DMS 273 (cell line): ENCODE measurements at regions not wholly inside any gene's neighbourhood (a gene's known extent, or its start where the extent isn't known, plus 50 kb on each side); places are given as distances from the start of the nearest gene placed in this dataset.

Experiments
- DNase-seq: peaks from one replicate; lab custom pipeline; 2025; ENCODE audit not compliant: unreplicated experiment; lab: John Stamatoyannopoulos, UW

DNA sequence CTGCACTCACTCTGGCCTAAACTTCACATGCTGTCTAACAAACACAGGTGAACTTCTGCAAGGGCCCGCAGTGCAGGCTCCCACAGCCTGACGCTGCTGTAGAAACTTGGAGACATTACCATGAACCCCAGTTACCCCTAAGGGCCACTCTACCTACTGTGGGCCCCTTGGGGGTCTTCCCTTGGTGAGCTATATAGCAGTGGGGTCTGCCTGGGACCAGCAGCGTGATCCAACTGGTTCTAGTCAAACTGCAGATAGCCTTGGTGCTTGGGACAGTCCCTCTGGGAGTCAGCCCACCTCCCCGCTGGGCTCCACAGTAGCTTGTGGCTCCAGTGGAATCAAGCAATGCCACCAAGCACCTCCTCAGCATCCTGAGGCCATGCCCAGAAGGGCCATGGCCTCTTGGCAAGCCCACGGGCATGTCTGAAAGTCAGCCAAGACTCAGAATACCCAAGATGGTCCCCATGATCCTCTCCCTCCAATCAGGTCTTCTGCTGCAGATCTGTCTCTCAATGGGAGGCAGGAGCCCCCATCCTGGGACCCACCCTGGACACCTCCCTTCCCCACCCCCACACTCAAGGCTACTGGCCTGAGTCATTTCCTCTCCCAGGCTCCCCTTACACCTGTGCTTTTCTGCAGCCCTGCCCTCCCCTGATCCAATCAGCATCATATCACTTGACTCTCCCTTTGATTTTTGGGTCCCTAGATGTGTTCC, 230.0 kb upstream of the IRX1 start:
- no peak for DNase-seq

GRCh38 chr5:3364941-3365340, 230.7 kb upstream of the IRX1 start:
- DNase-seq: no peak

- no peak for DNase-seq
These were observed 231.2 kb upstream of the IRX1 start for GRCh38 chr5:3364433-3364832.

DNA sequence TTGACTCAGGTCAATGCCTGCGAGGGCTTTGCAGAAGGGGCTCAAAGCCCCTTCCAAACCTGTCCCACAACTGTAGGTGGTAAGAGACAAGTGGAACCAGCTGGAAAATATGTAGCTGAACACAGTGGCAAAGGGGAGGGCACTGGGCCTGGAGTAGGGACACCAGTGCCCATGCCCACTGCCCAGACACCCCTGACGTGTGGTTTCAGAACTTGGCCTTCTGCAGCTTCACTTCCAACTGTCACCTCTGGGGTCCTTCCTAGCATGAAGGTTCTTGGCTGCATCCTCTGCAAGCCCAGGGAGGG, 233.1 kb upstream of the IRX1 start:
- no peak for DNase-seq

- no peak for DNase-seq
These were observed 233.6 kb upstream of the IRX1 start for GRCh38 chr5:3361811-3362605.

- no peak for DNase-seq
These were observed 236.0 kb upstream of the IRX1 start for GRCh38 chr5:3359642-3360041.

GRCh38 chr5:3357291-3357690, 238.3 kb upstream of the IRX1 start:
- no peak for DNase-seq

- no peak for DNase-seq
These were observed 239.6 kb upstream of the IRX1 start for GRCh38 chr5:3356016-3356415.

DNA sequence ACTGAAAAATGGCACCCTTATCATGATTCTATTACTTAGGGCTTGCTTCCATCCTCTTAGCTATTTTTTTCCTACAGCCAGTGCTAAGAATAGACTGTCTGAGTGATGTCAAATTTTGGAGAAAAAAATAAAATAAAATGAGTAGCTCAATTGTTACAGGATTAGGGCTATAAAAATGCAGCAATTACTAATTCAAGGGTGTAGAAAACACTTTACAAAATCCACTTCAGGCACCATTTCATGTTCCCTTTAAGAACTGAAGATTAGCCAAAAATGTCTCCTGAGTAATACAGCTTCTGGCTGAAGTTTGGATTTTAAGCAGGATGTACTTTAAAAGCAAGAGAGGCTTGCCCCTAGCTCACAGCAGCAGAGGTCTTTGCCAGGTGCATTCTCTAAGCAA, 240.5 kb upstream of the IRX1 start:
- no peak for DNase-seq

DNA sequence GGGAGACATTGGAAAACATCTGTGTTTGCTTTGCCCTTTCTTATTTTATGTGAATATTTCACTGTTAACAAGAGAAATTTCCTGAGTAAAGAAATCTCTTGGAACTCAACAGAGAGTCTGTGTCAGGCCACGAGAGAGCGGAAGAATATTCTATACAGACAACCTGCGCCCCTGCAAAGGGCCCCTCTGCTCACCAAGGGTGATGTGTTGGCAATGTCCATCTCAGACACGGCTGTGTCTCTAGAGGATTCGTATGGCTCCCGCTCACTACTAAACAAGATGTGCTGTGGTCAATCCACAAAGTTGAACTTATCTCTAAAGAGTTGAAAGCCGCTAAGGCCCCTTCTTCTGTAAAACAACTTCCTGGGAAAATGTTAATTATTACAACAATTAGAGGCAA, 241.0 kb upstream of the IRX1 start:
- DNase-seq: no peak

DNA sequence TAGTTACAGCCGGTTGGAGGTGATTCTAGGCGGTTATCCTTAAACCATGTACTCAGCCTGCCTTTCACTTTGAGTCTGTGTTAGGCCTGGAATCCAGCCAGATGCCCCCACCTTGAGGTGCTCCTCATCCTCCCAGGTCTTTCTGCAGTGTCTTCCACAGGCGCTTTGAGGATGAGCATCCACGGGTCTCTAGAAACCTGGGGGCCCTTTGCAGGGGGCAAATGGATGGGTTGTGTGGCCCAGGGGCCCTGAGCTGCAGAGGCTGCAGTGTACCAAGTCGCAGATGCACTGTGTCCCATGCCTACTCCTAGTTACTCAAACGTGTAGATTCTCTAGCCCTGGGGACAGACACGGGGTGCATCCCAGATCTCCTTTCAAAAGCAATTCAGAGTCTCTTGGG, 242.1 kb upstream of the IRX1 start:
- DNase-seq: no peak

GRCh38 chr5:3352711-3353110, 242.9 kb upstream of the IRX1 start:
- DNase-seq: no peak

GRCh38 chr5:3351581-3352442, 243.8 kb upstream of the IRX1 start:
- DNase-seq: no peak

DNA sequence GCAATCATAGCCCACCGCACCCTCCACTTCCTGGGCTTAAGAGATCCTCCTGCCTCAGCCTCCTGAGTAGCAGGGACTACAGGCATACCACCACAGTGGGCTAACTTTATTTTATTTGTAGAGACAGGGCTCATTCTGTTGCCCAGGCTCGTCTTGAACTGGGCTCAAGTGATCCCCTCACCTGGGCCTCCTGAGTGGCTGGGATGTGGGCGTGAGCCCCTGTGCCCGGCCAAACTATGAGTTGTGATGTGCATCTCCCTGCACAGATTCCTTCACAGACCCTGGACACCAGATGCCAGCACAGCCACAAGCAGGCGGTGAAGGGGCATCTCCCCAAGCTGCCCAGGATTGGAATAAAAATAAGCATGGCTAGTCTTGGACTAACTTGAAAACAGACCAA, 244.9 kb upstream of the IRX1 start:
- no peak for DNase-seq

GRCh38 chr5:3349704-3350565, 245.7 kb upstream of the IRX1 start:
- DNase-seq: no peak

DNA sequence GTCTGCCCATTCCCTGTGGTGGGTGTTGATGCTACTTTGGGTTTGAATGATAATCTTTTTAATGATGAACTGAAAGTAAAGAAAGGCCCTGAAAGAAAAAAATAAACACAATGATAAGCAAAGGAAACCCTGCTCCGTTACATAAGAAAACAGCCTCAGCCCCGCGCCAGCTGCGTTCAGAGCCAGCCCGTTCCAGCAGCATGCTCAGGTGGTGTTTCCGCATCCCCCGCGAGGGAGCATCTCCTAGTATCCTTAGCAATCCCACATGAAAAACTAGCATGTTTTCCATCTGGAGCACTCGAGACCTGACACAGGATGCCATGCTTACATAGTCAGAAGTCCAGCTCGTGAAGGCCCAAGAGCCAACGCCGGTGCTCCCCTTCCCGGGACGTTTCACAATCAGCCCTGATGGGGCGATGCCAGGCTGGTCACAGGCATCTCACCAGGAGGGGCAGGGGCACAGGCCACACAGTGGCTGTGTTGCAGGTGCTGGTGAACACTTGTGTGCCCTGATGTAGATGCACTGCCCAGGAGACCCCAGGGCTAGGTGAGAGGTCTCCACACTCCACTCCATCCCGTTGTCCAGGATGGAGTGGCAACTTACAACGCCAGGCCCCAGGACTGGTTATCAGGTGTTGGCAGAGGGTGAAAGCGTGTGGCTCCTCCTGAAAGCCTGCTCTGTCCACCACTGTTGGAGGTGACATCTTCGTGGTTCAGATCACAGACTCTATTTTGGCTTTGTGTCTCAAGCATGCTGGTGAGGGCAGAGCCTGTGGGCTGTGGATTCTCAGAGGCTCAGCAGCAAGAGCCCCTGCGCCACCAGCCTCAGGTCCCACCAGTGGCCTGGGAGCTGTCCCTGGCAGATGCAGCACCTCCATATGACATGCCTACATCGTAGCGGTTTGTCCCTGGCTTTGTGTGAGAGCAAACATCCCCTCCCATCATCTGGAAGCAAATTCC, 246.8 kb upstream of the IRX1 start:
- DNase-seq: no peak

DNA sequence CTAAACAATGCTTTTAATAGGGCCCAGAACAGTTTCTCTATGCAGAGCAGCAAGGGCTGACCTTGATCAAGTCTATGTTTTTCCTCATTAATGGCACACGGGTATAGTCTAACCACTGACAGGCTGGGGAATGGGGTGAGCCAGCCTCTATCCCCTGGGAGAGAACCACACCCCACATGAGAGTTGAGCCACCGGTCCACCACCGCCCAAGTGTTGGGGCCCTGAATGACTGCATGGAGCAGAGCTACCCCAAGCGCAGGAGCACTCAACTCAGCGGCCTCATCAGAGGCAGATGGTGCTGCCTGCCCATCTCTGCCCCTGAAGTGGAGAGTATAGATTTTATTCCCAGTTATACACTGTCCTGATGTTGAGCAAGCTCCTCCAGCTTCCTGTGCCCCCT, 247.9 kb upstream of the IRX1 start:
- no peak for DNase-seq

DNA sequence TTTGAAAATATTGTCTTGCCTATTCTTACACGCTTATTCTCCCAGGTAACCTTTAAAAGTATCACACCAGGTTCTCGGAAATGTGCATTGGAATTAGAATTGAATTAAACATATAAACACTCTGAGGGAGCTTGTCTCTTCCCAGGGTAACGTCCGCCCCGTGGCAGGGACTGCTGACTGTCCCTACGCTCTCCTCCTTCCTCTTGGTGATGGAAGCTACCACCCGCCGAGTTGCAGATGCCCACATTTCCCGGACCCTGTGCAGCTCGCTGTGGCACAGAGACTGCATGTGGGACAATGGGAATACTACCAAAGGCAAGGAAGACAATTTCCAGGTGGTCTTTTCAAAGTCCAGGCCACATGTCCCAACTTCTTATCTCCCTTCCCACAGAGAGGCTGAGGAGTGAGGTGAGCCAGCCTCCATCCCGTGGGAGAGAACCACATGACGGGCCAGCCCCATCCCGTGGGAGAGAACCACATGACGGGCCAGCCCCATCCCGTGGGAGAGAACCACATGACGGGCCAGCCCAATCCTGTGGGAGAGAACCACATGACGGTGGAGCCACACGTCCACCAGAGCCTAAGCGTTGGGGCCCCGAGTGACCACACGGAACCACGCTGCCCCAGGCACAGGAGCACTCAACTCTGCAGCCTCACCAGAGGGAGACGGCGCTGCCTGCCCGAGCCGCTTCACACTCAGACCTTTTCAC, 249.4 kb upstream of the IRX1 start:
- no peak for DNase-seq

DNA sequence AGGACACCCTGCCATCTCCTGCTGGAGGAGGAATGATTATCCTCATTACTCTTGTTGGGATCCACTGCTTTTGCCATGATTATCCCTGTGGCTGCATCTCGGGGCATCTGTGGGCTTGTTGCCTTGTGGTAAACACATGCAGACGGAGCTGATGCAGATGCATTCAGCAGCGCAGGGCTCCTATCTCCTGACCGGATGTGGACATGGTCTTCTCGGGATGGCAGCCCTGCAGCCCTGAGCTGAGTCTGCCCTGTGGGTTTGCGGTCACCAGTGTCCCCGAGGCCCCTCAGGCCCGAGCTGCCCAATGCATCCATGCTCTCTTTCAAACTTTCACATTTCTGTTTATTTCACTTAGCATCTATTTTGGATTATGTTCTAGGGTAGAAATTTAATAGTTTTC, 250.4 kb upstream of the IRX1 start:
- no peak for DNase-seq
